ENCODE measurements at regions not wholly inside any gene's neighbourhood (a gene's known extent, or its start where the extent isn't known, plus 50 kb on each side); places are given as distances from the start of the nearest gene placed in this dataset.

GRCh38 chr18:45324101-45324494, 291.2 kb upstream of the SLC14A2 start:
- in situ Hi-C loops (cut with MboI; ENCODE audit: low sequenced_read_pairs, unreplicated experiment): no loop called here
- TF ChIP-seq, protein P1, sequence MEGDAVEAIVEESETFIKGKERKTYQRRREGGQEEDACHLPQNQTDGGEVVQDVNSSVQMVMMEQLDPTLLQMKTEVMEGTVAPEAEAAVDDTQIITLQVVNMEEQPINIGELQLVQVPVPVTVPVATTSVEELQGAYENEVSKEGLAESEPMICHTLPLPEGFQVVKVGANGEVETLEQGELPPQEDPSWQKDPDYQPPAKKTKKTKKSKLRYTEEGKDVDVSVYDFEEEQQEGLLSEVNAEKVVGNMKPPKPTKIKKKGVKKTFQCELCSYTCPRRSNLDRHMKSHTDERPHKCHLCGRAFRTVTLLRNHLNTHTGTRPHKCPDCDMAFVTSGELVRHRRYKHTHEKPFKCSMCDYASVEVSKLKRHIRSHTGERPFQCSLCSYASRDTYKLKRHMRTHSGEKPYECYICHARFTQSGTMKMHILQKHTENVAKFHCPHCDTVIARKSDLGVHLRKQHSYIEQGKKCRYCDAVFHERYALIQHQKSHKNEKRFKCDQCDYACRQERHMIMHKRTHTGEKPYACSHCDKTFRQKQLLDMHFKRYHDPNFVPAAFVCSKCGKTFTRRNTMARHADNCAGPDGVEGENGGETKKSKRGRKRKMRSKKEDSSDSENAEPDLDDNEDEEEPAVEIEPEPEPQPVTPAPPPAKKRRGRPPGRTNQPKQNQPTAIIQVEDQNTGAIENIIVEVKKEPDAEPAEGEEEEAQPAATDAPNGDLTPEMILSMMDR (IDR thresholded peaks at IDR 0.05; ENCODE audit: borderline replicate concordance, control extremely low read depth, extremely low read depth, insufficient read depth, missing control alignments): no peak
- no peak for DNase-seq (ENCODE audit: low spot score)

GRCh38 chr18:45324495-45325113, 290.7 kb upstream of the SLC14A2 start:
- in situ Hi-C loops (cut with MboI; ENCODE audit: low sequenced_read_pairs, unreplicated experiment): no loop called here
- no peak for DNase-seq (ENCODE audit: low spot score)
- TF ChIP-seq, protein P1 (IDR thresholded peaks at IDR 0.05; ENCODE audit: borderline replicate concordance, control extremely low read depth, extremely low read depth, insufficient read depth, missing control alignments): no peak

DNA sequence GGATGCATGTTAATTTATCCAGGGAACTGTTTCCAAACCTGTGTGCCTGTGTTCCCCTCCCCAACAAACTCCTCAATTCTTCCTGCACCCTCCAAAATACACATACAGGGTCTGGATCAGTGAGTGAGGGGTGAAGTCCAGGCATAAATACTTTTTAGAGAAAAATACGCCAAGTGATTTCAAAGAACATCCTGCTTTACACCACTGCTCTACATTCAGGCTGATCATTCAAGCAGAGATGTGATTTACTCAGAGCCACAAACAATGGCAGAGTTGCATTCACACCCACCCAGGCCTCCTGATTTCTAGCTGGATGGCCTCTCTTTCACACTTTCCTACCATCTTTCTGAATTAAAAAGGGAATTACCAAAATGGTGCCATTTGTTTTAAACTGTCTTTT, 289.5 kb upstream of the SLC14A2 start:
- in situ Hi-C loops (cut with MboI; ENCODE audit: low sequenced_read_pairs, unreplicated experiment): no loop called here
- no peak for DNase-seq (ENCODE audit: low spot score)
- TF ChIP-seq, protein P1 (IDR thresholded peaks at IDR 0.05; ENCODE audit: borderline replicate concordance, control extremely low read depth, extremely low read depth, insufficient read depth, missing control alignments): no peak

DNA sequence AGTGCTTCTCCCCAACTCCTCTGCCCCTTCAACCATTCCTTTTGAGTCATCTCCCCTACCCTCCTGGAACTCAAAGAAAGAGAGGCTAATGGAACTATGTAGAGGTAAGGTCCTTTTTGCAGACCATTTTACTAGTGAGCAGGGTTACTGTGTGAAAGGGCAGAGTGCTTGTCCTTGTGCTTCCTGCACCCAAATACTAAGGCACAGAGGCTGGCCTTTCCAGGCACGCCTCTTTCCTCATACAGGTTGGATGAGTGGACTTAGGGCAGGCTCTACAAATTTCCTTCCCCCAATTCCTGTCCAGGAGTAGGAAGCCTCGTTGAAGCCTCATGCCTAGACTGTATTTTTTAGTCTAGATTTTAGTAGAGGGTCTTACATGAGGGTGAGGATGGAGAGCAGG, 288.8 kb upstream of the SLC14A2 start:
- in situ Hi-C loops (cut with MboI; ENCODE audit: low sequenced_read_pairs, unreplicated experiment): no loop called here
- DNase-seq (ENCODE audit: low spot score): no peak
- TF ChIP-seq, protein P1 (IDR thresholded peaks at IDR 0.05; ENCODE audit: borderline replicate concordance, control extremely low read depth, extremely low read depth, insufficient read depth, missing control alignments): no peak

GRCh38 chr18:45328296-45328695, 287.0 kb upstream of the SLC14A2 start:
- TF ChIP-seq, protein P1 (IDR thresholded peaks at IDR 0.05; ENCODE audit: borderline replicate concordance, control extremely low read depth, extremely low read depth, insufficient read depth, missing control alignments): no peak
- no peak for DNase-seq (ENCODE audit: low spot score)
- in situ Hi-C loops (cut with MboI; ENCODE audit: low sequenced_read_pairs, unreplicated experiment): no loop called here

GRCh38 chr18:45328811-45329210, 286.5 kb upstream of the SLC14A2 start:
- TF ChIP-seq, protein P1 (IDR thresholded peaks at IDR 0.05; ENCODE audit: borderline replicate concordance, control extremely low read depth, extremely low read depth, insufficient read depth, missing control alignments): no peak
- in situ Hi-C loops (cut with MboI; ENCODE audit: low sequenced_read_pairs, unreplicated experiment): no loop called here
- DNase-seq (ENCODE audit: low spot score): no peak
